DMS79 treated with DMSO at 0.1 percent for 48 hours (cell line): ENCODE measurements at regions not wholly inside any gene's neighbourhood (a gene's known extent, or its start where the extent isn't known, plus 50 kb on each side); places are given as distances from the start of the nearest gene placed in this dataset.
"Not testable (repeated sequence)": the region's sequence is repeated elsewhere in the genome, so short reads cannot be mapped to it uniquely, and the experiment has no call there.

Experiments
- DNase-seq: peaks from one replicate; lab custom pipeline; 2025; lab: John Stamatoyannopoulos, UW

DNA sequence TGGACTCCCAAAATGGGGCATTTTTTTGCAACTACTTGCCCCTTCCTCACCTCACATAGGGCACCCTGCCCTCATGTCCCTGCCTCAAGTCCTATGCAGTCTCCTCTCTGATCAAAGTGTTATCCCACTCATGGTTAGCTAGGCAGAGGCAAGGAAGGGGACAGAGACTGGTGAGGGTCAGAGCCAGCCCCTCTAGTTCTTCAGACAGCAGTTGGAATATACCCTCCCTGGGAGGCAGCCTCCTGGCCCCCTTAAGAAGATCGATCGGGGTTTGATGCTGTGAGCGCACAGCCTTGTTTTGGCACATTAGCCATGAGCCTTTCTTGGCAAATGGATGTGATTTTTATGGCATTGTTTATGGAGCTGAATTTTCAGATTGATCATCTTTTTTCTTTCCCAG lies 436.9 kb downstream of the BUD13 start:
- DNase-seq = no peak

DNA sequence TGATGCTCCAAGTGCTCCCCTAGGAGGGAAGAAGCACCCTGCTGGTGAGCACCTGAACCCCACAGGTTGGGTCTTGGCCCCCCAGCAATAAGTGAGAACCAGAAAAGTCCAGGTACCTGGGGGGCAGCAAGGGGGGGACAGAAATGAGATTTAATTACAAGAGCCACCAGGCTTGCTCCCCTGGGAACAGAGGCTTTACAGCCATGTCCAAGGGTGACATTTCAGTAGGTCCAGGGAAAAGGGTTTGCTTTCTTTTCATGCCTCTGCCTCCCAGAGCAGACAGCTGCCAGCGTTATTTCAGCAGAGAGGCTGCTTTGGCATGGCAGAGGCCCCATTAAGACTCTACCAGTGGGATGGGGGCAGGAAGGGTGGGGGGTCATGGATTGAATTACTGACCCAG lies 437.7 kb downstream of the BUD13 start:
- DNase-seq = no peak

DNA sequence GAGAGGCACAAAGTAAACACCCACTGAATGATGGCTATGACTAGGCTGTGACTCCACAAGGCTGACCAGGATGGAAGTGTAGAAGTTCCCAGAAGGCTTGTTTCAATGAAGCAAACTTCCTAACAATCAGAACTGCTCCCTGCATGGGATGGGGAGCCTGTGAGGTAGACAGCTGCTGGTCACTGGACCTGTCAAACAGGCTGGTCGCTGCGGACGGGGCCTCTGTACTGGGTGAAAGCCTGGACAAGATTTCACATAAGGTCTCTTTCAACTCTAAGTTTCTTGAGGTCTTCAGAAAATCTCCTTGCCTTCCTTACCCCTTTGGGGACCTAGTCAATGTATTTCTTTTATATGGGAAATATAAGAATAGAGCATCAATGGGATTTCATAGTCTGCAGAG lies 438.2 kb downstream of the BUD13 start:
- DNase-seq = no peak

DNA sequence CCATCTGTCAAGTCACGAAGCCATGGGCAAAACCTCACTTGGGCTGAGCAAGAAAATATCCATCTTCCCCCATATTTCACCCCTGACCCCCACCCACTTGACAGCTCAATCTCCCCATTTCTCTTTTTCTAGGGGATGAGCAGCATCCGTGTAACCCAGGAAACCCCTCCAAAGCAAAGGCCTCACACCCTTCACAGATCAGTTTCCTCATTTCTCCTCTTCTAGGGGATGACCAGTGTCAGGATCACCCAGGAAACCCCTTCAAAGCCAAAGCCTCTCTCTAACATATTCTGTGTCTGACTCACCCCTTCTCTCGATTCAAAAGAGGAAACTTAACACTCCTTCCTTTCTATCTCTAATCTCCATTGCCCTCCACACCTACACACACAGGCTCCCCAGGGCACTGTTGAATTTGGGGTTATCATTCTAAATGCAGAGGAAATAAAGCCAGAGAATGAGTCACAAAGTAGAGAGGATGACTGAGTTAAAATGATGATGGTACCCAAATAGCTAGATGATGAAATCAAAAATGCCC lies 439.7 kb downstream of the BUD13 start:
- no peak for DNase-seq

DNA sequence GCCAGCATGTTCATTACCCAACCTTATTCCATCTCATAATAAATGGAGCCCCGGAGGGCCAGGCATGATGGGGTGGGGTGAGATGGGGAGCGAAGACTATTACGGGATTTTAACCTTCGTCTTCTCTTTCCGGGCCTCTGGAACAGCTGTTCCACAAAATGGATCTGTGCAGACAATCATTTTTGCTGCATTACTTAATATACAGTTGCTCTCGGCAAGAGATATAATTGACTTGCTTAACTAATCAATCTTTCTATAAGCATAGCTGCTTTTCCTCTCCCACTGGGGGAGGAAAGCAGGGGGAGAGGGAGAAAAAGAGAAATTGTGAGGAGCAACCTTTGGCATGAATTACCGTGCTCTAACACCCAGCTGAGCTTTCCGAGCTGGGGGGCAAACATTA lies 440.4 kb downstream of the BUD13 start:
- DNase-seq = no peak

DNA sequence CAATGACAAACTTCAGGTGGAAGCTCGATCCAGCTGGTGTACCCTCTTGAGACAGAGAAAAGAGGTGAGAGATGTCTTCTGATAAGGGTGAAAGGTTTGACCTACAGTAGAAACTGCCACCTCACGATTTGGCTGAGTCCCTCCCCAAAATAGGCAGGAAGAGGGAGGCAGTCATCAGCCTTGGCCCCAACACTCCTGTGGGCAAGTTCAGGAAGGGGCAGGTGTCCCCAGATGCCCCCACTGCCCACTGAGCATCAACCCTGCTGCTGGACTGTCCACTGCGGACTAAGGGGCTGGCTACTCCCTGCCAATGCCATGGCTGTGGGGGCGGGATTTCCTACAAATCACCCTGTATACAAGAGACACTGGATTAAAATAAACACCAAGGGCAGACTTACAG lies 441.4 kb downstream of the BUD13 start:
- DNase-seq = no peak

DNA sequence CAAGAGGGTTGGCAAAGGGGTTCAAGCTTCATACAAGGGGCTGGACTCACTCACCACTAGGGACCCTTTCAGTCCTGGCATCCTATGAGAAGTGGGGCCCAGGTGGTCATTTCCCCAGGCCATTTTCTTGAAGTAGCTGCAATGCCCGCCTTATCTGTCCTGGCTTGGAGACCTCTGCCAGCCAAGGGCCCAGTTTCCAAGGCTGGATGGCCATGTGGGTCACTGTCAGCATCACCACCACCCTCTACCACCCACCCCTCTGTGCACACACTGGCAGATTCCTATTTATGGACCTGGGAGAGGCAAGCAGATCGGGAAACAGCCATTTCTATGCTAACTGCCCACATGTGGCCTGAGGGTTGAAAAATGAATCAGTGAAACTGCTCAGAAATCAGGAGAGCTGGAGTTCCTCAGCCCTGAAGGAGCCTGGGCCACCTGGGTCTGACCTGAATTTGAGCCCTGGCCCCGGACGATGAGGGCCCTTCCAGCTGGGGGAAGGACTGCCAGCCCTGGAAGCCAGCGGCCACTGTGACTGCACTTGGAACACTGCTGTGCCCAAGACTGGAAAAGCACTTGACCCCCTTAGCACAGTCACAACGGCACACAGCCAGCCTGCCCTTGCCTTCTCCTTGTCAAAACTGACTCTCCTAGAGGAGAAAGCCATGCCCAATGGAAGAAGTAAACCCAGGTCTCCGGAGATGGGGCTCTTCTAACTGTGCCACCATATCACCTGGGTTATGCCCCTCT lies 442.2 kb downstream of the BUD13 start:
- DNase-seq = no peak

DNA sequence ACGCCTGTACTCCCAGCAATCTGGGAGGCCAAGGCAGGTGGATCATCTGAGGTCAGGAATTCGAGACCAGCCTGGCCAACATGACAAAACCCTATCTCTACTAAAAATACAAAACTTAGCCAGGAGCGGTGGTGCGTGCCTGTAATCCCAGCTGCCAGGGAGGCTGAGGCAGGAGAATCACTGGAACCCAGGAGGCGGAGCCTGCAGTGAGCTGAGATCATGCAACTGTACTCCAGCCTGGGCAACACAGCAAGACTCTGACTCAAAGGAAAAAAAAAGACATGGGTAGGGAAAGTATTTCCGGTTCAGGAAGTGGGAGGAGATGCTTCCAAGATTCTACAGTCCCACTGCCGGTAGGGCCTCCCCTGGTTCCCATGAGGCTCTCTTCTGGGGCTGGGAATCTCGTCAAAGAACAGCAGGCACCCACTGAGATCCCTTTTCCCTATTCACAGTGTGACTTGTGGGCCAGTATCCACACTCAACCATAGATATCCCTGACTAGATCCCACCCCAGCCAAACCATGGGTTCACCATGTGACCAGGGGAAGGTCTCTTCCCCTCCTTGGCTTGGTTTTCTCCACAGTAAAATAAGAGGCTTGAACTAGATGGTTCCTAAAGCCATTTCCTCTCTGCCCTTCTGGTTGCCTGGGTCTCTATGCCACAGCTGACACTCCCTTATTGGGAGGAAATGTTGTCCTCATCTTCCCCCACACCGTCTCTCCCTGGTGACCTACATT lies 443.3 kb downstream of the BUD13 start:
- no peak for DNase-seq

DNA sequence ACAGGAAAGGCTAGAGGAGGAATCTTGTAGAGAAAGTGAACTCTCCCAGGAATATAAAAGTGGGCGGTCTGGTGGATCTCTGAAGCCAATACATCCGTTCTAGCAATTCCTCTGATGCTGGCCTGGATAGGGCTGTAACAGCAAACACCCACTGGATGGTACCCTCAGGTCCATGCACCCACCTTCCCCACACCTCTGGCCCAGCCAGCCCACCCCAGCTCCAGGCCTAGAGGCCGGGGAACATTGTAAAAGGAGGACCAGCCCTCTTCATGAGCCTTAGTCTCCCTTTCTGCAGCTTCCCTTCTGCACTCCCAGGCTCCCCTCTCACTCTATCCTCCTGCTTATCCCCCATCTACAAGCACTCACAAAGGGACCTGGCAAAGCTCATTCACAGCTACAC lies 443.9 kb downstream of the BUD13 start:
- DNase-seq = no peak

DNA sequence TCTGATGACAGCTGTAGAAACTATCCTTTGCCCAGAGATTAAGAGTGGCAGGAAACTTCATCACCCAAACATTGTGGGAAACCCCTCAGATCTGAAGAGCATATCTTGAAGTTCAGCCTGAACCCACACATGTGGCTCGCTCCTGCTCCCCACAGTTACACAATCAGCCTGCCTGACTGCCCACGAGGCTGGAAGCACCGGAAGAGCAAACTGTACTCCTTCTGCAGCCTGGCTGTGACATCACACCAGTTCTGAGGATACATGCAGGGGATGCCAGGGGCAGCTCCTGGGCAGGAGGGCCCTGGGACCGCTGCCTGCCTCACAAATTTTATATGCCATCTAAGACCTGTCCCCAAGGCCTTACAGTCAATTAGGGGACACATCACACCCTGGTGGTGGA lies 444.4 kb downstream of the BUD13 start:
- no peak for DNase-seq

DNA sequence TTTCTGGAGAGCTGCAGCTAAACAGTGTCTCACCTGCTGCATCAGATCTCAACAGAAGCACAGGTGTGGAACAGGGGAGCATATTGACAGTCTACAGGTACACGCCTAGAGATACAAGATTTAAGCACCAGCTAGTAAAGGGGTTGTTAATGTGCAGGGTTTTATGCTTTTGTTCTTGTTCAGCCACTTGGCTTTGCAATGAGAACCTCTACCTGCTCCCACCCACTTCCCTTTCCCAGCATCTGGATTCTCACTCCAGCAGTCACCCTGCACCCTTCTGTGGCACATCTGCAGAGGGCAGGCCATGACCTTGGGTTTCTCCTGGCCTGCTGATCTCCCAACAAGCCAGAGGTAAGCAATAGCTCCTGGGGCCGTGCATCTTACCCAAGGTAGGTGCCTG lies 446.6 kb downstream of the BUD13 start:
- peak; percentile 24 for DNase-seq

DNA sequence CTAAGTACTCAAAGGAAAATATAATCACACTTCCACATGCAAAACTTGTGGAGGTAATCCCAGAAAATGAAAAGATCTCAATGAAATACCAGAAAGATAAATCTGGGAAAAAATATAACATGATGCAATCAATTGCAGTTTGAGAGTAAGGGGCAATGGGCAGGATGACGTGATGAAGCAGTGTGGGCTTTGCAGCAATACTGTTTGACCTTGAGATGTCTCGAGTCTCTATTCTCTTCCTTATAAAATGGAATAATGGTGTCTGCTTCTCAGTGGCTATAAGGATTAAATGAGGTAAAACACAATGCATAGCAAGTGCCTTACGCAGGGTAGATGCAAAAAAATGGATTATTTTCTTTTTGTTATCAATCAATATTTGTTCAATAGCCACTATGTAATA lies 447.5 kb downstream of the BUD13 start:
- no peak for DNase-seq

DNA sequence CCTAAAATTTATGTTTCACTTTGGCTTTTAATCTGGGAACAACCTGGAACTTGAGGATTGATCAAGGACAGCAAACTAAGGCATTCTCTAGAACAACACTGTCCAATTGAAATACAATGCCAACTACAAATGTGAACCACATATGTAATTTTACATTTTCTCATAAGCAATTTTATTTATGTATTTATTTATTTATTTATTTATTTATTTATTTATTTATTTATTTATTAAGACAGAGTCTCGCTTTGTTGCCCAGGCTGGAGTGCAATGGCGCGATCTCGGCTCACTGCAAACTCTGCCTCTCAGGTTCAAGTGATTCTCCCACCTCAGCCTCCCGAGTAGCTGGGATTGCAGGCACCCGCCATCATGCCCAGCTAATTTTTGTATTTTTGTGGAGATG lies 448.7 kb downstream of the BUD13 start:
- not testable (repeated sequence) for DNase-seq

DNA sequence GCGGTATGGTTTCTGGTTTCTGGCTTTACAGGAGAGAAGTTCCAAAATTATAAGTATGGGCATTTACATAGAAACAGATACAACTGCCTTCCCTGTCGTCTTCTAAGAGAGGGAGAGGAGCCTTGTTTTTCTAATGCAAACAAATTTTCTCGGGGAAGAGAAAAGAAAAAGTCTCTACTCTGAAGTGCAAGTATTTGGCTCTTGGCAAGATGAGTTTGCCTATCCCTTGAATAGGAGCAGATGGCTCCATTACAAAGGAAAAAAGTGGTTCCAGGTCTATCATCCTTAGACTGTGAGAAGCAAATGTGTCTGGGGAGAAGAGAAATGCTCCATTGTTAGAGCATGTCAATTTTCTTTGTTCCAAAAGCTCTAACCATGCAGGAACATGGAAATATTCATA lies 455.6 kb downstream of the BUD13 start:
- no peak for DNase-seq

DNA sequence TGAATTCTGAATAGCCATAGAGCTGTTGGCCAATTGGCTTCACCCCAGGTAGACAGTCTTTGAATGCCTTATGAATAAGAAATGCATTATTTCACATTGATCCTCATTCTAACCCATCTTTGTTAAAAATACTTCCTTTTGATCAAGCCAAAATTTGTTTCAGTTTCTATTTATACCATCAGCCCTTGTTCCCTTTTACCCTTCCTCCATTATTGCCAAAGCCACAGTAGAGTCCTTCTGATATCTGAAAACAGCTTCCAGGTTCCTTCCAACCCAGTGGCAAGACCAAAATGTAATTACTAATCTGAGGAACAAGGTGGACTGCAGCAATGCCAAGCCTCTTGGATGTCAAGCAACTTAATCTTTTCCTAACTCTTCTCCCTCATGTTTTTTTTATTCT lies 458.8 kb downstream of the BUD13 start:
- no peak for DNase-seq

DNA sequence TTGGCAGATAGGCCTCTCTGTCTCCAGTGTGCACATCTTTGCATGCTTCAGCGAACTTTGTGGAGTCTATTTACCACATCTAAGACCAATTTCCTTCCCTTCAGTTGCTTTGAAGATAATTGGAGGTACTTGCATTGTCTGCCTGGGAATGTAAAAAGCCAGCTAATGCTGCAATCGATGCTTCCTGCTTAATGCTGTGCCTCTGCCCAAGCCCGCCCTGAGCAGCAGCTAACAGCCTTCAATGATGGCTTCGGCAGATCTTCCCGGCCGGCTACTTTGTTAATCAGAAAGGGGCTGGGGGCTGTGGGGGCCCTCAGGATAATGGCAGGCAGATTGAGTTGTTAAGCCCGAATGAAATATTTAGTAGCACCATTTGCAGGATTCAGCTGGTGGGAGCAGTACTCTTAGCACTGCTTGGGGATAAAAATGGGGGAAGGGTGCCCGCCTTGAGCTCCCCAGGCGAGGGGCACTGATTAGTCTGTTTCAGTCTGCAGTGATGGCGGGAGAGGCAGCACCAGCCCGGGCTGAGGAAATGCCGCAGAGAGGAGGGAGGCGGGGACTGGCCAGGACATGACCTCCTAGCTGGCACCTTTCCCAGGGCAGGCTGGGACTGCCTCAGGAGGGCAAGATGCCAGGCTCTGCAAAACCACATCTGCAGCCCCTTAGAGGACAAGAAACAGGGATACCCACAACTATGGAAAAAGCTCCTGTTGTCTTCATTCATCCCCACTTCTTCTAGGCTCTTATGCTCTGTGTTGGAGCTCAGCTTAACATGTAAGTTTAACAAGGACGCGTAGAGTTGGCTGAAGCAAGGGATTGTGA lies 460.0 kb downstream of the BUD13 start:
- peak; percentile 99 for DNase-seq

DNA sequence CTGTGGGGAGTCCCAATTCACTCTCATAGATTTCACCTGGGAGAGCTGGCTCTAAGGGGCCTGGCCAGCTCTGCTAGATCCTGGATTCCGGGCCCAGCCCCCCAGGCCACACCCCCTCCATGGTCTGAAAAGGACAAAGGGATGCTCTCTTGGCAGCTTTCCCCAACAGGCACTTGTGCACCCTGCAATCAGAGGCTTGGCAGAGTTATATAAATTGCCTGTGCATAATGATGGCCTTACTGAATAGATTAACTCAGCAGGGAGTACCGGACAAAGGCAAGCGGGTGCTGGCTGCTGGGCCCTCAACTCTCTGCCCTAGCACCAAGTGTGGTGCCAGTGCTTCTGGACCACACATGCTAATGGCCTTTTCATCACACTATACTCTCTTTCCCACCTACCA lies 461.6 kb downstream of the BUD13 start:
- peak; percentile 38 for DNase-seq

DNA sequence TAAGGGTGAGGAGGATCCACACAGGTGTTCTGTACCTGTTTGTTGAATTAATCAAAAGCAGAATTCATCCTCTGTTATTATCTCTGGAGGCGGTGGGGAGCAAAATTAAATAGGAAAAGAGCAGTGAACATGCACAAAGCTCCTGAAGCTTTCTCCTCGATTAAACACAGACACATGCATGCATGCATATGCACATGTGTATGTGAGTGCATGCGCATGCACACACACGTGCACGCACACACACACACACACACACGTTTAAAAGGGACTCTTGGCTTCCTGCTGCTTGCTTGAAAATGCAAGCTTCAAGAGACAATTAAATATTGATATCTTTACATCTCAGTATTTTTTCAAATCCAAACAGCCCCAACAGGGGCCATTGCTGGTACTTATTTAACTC lies 462.1 kb downstream of the BUD13 start:
- DNase-seq = no peak

DNA sequence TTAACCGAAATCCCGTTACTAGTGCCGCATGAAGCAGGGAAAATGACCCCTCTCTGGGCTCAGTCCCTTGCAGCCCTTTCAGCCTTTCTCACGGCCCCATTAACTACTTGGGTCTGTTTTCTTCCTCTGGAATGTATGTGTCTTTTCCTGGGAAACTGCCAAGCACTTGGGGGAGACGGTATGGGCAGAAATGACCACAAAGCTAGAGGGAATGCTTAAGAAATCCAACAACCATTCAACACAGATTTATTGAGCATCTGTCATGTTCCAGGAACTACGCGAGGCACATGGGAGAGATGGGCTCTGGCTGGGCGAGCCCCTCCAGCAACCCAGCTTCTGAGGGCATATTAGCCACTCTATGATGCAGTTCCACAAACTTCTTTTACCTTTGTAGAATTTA lies 462.6 kb downstream of the BUD13 start:
- DNase-seq = no peak

DNA sequence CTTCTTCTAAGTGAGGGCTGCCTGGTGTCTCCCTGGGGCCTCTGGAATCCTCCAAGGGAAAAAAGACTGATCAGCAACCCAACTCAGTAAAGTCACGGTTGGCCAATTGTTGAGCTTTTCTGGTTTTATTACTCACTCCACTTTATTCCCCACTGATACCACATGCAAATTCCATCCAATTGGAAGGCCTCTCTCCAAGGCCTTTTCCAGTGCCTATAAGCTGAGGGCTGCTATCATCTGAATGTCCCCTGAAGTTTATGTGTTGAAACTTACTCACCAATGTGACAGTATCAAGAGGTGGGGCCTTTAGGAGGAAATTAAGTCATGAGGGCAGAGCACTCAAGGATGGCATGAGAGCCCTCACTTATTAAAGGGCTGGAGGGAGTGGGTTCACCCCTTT lies 463.3 kb downstream of the BUD13 start:
- no peak for DNase-seq

DNA sequence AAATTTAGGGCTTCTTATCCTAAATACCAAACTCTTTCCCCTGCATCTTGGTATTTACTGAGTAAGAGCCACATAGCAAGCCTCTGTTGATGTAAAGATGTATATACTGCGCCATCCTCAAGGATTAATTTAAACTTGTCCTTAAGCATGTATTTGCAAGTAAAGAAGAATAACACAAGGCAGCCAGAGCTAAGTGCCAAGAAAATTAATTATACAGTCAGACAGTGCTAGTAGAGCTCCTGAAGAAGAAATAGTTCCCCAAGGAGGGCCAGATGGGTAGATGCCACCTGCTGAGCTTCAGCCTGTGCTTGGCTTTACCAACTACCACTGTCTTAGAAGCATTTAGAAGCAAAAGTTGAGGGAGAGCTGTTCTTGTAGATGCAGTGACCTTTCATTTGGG lies 470.0 kb downstream of the BUD13 start:
- DNase-seq = no peak

DNA sequence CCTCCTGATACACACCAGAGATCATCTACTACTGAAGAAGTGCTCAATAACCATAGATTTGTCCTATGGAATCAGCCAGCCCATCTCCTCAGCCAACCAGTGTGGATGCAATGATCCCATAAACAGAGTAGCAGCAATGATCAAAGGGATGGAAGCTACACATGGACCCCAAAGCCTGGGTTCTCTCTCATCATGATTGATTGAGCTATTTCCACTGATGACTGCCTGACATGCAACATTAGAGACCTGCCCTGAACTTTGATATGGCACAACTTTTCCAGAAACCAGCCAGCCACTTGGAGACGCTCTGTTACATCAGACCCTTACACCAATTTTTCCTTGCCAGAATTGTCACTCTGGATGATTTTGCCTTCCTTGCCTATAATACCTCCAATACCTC lies 471.6 kb downstream of the BUD13 start:
- DNase-seq = no peak

DNA sequence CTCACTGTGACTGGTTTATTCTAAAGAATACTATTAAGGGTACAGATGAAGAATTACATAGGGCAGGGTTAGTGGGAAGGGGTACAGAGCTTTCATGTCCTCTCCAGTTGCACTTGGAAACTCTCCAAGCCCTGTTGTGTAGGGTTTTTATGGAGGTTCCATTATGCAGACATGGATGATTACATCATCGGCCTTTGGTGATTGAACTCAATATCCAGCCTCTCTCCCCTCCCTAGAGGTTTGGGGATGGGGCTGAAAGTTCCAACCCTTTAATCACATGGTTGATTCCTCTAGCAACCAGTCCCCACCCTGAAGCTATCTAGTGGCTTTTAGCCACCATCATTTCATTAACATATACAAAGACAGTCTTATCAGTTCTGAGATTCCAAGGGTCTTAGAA lies 472.6 kb downstream of the BUD13 start:
- no peak for DNase-seq
